SU-DHL-6 (cell line): ENCODE measurements at regions not wholly inside any gene's neighbourhood (a gene's known extent, or its start where the extent isn't known, plus 50 kb on each side); places are given as distances from the start of the nearest gene placed in this dataset.

Source experiments
- H2AFZ ChIP-seq: fragments of 200-600 bp; sonication (generic); 2 replicates; pipeline ENCODE4 v1.6.1; 2014; ENCODE audit warnings: low read depth, mild to moderate bottlenecking, moderate library complexity, mixed read lengths, antibody characterized with exemption, low read length; ENCODE audit not compliant: severe bottlenecking
- H3F3A ChIP-seq: fragments of 200-600 bp; shearing (Covaris generic); 2 replicates; pipeline ENCODE4 v1.6.0; 2016; ENCODE audit warnings: antibody characterized with exemption, mild to moderate bottlenecking; ENCODE audit not compliant: insufficient read depth
- H3K27ac ChIP-seq: fragments of 200-600 bp; sonication (generic); 2 replicates; pipeline ENCODE4 v1.5.1; 2016; ENCODE audit warnings: low read depth, mild to moderate bottlenecking, low read length, moderate library complexity, mixed read lengths
- H3K27me3 ChIP-seq: fragments of 200-600 bp; sonication (generic), shearing (Covaris generic); 2 replicates; pipeline ENCODE4 v1.6.0; 2014; ENCODE audit warnings: mild to moderate bottlenecking, low read length
- H3K36me3 ChIP-seq: fragments of 200-600 bp; sonication (generic); 2 replicates; pipeline ENCODE4 v1.6.1; 2014; ENCODE audit warnings: mild to moderate bottlenecking, low read length, mixed read lengths
- H3K4me2 ChIP-seq: fragments of 300-600, 200-600 bp; shearing (Covaris generic), sonication (generic); 2 replicates; pipeline ENCODE4 v1.6.0; 2014; ENCODE audit warnings: low read length, low read depth, mild to moderate bottlenecking; ENCODE audit not compliant: poor library complexity, severe bottlenecking
- H3K4me3 ChIP-seq: fragments of 200-600 bp; sonication (generic); 2 replicates; pipeline ENCODE4 v1.5.1; 2014; ENCODE audit warnings: antibody characterized with exemption, low read length, mild to moderate bottlenecking, mixed read lengths; ENCODE audit not compliant: insufficient read depth, poor library complexity, severe bottlenecking
- H3K79me2 ChIP-seq: fragments of 200-600 bp; sonication (generic); 2 replicates; pipeline ENCODE4 v1.6.1; 2014; ENCODE audit warnings: mild to moderate bottlenecking, low read length, moderate library complexity; ENCODE audit not compliant: insufficient read depth
- H3K9ac ChIP-seq: fragments of 200-600 bp; sonication (generic); 2 replicates; pipeline ENCODE4 v1.7.0; 2014; ENCODE audit warnings: mild to moderate bottlenecking, low read length
- H3K9me2 ChIP-seq: fragments of 200-600 bp; sonication (generic); replicated peaks from 2 replicates; pipeline ENCODE4 v1.6.1; 2014; ENCODE audit warnings: low read length; ENCODE audit not compliant: insufficient read depth
- H3K9me3 ChIP-seq: fragments of 200-600 bp; sonication (generic); 2 replicates; pipeline ENCODE4 v1.6.1; 2014; ENCODE audit warnings: low read length, mixed read lengths; ENCODE audit not compliant: insufficient read depth
- H4K20me1 ChIP-seq: fragments of 200-600 bp; sonication (generic); 2 replicates; pipeline ENCODE4 v1.6.1; 2014; ENCODE audit warnings: low read depth, mild to moderate bottlenecking, antibody characterized with exemption, low read length, moderate library complexity, mixed read lengths
- CTCF ChIP-seq: fragments of 200-600 bp; sonication (generic); IDR thresholded peaks from one replicate; pipeline ENCODE4 v1.5.1; 2017; ENCODE audit warnings: antibody characterized with exemption, mild to moderate bottlenecking, low read length, moderate library complexity; ENCODE audit not compliant: insufficient read depth, poor library complexity, severe bottlenecking
- EZH2phosphoT487 ChIP-seq: fragments of 200-600 bp; sonication (generic), shearing (Covaris generic); conservative IDR thresholded peaks from 2 replicates; pipeline ENCODE4 v1.6.1; 2018; ENCODE audit warnings: mild to moderate bottlenecking, antibody characterized with exemption, low read length, moderate library complexity, mixed read lengths

DNA sequence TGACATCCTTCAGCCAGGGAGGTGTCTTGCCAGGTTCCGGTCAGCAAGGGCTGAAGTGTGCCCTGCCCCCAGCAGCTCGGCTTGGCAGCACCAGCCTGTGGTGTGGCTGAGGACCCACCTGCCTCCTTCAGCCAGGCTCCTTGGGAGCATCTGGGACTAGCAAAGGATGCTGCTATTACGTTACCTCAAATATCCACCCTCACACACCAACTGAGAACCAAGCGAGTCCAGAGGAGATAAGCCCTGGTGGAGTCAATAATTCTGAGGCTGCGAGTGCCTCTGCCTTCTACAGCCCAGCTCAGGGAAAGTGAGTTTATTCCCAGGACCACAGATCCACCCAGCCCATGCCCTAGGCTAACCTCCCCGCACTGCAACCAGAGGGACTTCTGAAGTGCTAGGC, 57.1 kb upstream of the FSTL4 start:
- Histone ChIP-seq H3K4me2 (no peak overlapping the region), H3K4me3 (no peak overlapping the region), H3K9me2 (no peaks in the 10 kb centered on the region), H4K20me1 (no peaks in the 10 kb centered on the region), H3F3A (no peaks in the 10 kb centered on the region), H3K79me2 (no peaks in the 10 kb centered on the region), H3K36me3 (no peaks in the 10 kb centered on the region), H3K9ac (no peak overlapping the region), H2AFZ (no peak overlapping the region), H3K27ac (no peak overlapping the region), H3K27me3 (no peaks in the 10 kb centered on the region), H3K9me3 (no peaks in the 10 kb centered on the region)
- TF ChIP-seq EZH2phosphoT487 (no peak), CTCF (no peak)

- Histone ChIP-seq H3K36me3 (no peaks in the 10 kb centered on the region), H3K79me2 (no peaks in the 10 kb centered on the region), H3K4me2 (no peak overlapping the region)
Observed at GRCh38 chr5:133668458-133668857, 56.1 kb upstream of the FSTL4 start.

GRCh38 chr5:133667217-133667616, 54.9 kb upstream of the FSTL4 start:
- H3K27me3 ChIP-seq, result no peaks in the 10 kb centered on the region
- H3K9me2 ChIP-seq, result no peaks in the 10 kb centered on the region
- H3K27ac ChIP-seq, result no peak overlapping the region
- no peak overlapping the region for H3K9ac ChIP-seq
- no peak overlapping the region for H3K4me2 ChIP-seq
- no peaks in the 10 kb centered on the region for H3K79me2 ChIP-seq
- H3K4me3 ChIP-seq, result no peak overlapping the region
- no peak overlapping the region for H2AFZ ChIP-seq
- H4K20me1 ChIP-seq, result no peaks in the 10 kb centered on the region
- no peak for TF ChIP-seq CTCF
- TF ChIP-seq EZH2phosphoT487, result no peak
- H3F3A ChIP-seq, result no peaks in the 10 kb centered on the region
- H3K9me3 ChIP-seq, result no peaks in the 10 kb centered on the region
- no peaks in the 10 kb centered on the region for H3K36me3 ChIP-seq

More at GRCh38 chr5:133668458-133668857, 56.1 kb upstream of the FSTL4 start:
- no peaks in the 10 kb centered on the region for H4K20me1 ChIP-seq
- no peaks in the 10 kb centered on the region for H3F3A ChIP-seq
- no peaks in the 10 kb centered on the region for H3K9me2 ChIP-seq
- H2AFZ ChIP-seq, result no peak overlapping the region
- H3K27me3 ChIP-seq, result no peaks in the 10 kb centered on the region
- no peak overlapping the region for H3K9ac ChIP-seq
- H3K4me3 ChIP-seq, result no peak overlapping the region
- H3K27ac ChIP-seq, result no peak overlapping the region
- no peaks in the 10 kb centered on the region for H3K9me3 ChIP-seq
- no peak for TF ChIP-seq CTCF
- TF ChIP-seq EZH2phosphoT487, result no peak
